HG02623 (cell line): ENCODE measurements at regions not wholly inside any gene's neighbourhood (a gene's known extent, or its start where the extent isn't known, plus 50 kb on each side); places are given as distances from the start of the nearest gene placed in this dataset.
"Not testable (repeated sequence)": the region's sequence is repeated elsewhere in the genome, so short reads cannot be mapped to it uniquely, and the experiment has no call there.

Source experiments
- ATAC-seq: cut with Tn5 transposase; IDR thresholded peaks from one replicate; pipeline ENCODE4 v1.9.1; 2021; ENCODE audit warnings: moderate library complexity; ENCODE audit not compliant: unreplicated experiment

DNA sequence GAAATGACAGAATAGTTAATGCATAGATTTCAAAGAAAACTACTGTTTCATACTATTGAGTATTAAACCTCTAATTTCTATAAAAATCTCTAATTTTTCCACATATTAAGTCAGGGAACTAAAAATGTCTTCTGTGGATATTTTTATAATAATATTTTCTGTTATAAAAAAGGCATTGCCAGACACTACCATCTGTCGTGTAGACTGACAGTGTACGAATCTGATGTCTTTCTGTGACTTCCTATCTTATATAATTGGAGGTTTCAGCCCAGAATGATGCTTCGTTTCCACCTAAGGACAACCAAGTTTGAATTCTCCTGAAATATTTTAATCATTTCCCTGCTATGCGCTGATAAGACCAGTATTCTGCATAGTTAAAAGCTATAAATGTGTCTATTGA is 456.6 kb upstream of the ARRDC3 start:
- no peak for ATAC-seq

GRCh38 chr5:91839233-91839632 is 456.1 kb upstream of the ARRDC3 start:
- ATAC-seq, result no peak

DNA sequence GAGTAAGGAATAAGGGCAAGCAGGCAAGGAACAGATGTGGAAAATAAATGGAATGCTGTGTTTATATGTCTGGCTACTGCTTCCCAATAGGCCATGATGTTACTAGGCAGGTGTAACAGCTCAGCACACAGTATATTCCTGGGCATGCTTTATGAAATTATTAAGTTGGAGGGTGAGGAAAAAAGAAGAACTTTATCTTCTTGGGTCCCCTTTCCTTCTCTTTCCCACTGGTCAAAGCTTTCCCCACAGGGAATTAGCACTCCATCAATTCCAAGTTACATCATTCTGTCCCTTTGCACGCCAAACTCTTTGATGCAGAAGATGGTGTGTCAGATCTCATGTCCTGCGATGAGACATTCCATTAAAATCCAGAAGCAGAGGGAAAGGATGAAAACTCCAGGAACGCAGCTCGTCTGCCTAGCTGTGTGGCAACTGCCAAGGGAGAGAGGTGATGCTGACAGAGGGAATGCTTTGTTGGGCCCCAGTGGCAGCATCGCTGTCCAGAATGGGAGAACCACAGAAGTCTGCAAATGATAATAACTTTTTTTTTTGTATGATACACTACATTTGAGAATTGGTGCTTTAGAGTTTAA is 447.3 kb upstream of the ARRDC3 start:
- no peak for ATAC-seq

DNA sequence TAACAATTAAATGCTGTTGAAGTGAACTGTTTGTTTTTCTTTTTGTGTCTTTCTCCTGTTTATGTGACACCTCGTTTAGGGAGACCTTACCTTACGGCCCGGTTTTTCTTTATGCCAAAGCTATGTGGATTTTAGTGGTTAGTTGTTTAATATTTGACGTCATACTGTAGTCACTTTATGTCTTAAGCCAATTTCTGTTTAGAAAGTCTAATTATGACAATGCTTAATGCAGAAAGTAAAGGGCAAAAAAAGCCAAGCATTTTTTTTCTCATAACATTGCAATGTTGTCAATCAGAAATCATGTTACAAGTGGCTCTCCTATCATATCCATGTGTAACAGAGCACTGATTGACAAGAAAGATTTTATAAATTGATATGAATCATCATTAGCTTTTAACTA is 442.5 kb upstream of the ARRDC3 start:
- ATAC-seq, result no peak

- no peak for ATAC-seq
Measured at GRCh38 chr5:91824406-91824805, 441.3 kb upstream of the ARRDC3 start.

- ATAC-seq, result no peak
Measured at GRCh38 chr5:91820874-91821273, 437.8 kb upstream of the ARRDC3 start.

DNA sequence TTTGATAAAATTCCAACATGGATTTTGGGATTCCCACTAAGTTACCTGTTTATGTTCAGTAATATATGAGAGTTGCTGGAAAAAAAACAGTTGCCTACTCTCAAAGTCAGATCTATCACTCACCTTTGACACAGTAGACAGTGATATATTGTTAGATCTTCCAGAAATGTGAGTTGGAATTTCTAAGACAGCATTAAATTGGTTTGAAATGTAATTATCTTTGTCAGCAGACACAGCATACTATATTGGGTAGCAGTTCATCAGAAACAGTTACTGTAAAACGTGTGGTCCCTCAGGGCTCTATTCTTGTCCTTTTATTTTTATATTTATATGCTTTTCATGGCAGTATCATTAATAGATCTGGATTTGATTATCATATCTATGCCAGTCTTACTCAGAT is 433.6 kb upstream of the ARRDC3 start:
- ATAC-seq, result no peak

GRCh38 chr5:91797576-91797975 is 414.5 kb upstream of the ARRDC3 start:
- ATAC-seq, result no peak

DNA sequence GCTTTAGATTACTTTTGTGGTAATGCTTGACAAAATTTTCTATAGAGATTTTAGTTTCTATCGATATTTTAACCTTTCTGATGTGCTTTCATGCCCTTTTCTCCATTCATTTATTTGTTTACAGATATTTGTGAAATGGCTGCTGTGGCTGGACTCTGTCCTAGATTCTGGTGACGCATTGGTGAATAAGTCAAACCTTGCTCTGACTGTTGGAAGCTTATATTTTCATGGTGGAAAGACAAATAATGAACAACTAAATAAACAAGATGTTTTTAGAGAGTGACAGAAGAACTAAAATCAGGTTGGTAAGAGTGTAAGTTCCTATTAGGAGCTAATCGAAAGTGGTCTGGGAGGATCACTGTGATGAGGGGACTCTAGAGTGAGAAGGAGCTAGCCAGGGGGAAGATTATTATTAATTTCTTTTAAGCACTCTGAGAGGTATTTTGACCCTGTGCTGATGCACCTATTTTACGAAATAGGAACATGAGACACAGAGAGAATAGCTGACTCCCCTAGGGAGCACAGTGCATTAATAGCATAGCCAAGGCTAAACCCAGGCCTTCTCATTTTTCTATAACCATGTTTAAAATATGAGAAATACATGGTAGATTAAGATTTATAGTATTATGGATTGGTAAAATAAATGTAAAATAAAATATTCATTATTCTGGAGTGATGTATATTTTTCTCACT is 411.9 kb upstream of the ARRDC3 start:
- ATAC-seq, result no peak

- ATAC-seq, result no peak
Measured at GRCh38 chr5:91794455-91794854, 411.3 kb upstream of the ARRDC3 start.

DNA sequence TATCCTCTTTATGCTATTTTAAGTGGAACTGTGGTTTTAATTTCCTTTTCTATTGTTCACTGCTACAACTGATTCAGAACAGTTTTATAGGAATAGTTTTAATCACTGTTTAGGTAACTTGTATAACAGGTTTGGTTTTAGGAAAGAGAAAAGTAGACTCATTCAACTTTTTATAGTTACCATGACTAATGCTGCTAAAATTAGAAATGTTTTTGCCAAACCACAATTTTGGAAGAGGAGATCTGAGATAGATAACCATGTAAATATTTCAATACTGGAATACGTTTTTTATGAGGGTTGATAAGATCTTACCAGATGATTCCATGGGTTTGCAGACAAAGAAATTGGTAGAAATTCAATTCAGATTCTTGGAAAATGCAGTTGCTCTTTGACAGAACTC is 404.6 kb upstream of the ARRDC3 start:
- no peak for ATAC-seq

- ATAC-seq, result no peak
Measured at GRCh38 chr5:91777671-91778070, 394.6 kb upstream of the ARRDC3 start.

GRCh38 chr5:91776249-91776648 is 393.1 kb upstream of the ARRDC3 start:
- no peak for ATAC-seq

GRCh38 chr5:91770400-91770799 is 387.3 kb upstream of the ARRDC3 start:
- no peak for ATAC-seq

GRCh38 chr5:91757383-91757782 is 374.3 kb upstream of the ARRDC3 start:
- not testable (repeated sequence) for ATAC-seq

- no peak for ATAC-seq
Measured at GRCh38 chr5:91754990-91755389, 371.9 kb upstream of the ARRDC3 start.

- not testable (repeated sequence) for ATAC-seq
Measured at GRCh38 chr5:91744470-91744869, 361.4 kb upstream of the ARRDC3 start.

DNA sequence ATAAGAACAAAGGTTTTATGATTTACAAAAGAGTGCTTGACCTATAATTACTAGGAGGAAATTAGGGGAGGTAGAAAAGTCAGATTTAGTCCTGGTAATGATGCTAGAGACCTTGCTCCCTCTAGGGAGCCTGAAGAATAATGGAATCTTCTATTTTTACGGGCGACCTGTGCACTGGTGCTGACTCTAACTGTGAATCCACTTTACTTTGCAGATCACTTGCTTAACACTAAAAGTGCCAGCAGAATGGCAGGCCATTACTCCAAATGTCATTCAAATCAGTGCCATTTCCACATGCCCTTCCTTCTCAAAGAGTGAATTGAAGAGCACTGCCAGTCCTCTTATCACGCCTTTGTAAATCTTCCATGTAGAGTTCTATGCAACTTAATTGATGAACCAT is 359.4 kb upstream of the ARRDC3 start:
- no peak for ATAC-seq

- no peak for ATAC-seq
Measured at GRCh38 chr5:91741764-91742505, 358.8 kb upstream of the ARRDC3 start.

DNA sequence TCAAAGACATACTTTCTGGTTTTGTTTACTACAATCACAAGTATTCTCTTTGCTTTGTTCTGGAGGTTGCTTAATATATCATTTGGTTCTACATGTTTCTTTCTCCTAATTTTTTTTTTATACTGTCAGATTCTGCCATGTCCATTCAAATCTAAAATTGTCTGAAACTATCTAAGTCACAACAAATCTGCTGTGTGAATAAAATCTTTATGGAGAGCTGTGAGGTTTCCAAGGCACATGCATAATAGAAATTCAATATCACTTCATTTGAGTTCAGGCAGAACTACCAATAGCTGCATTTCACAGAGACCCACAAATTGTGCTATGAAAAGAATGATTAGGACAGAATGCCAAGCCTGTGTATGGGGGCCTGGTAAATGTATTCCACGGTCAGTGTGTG is 346.9 kb upstream of the ARRDC3 start:
- no peak for ATAC-seq

DNA sequence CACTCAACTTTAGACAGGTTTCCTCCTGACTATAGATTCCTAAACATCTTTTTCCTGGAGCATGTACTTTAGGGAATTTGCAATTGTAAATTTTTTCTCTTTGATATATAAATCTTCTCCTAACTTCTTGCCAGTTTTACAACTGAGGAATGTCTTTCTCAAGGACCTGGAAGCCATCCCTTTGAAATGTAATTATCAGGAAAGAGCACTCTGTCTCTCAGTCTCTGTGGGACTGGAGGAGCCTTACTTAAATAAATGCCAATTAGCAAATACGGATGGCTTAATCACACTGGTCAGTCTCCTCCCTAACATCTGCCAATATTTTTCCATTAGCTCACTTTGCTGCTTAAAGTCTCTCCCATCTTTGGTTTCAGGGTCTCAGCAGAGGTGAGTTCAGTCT is 344.3 kb upstream of the ARRDC3 start:
- no peak for ATAC-seq

DNA sequence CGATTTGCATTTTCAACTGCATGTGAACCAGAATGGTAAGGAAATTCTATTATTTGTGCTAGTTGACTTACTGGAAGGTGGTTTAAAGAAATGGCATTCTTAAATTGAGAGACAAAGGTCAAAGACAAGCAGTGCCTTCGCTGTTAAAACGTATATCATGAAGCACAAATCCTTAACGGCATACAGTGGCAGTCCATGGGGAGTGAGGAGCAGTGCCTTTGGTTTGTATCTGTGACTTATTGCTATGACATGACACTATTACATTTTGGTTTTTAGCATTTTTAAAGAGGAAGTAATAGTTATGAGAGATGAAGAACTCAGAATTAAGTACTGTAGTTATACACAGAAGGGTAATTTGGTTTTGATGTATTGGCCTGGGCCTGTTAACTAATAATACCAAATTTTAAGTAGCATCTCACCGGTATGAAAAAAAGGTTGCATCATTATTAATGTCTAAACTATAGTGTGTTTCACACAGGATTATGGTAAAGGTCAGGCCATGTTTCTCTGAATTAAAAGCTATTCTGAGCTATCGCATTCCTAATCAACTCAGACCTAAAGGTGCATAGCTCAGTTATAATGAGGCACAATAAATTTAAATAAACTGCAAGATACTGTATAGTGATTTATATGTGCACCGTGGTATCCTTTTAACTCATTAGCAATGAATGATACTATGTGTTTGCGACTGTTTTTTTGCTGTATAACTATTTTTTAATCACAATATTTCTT is 339.8 kb upstream of the ARRDC3 start:
- no peak for ATAC-seq
